Large intestine (tissue), 3 donors: ENCODE measurements at regions not wholly inside any gene's neighbourhood (a gene's known extent, or its start where the extent isn't known, plus 50 kb on each side); places are given as distances from the start of the nearest gene placed in this dataset.

Experiments used
- DNase-seq, 2 donors: peaks; one replicate each; pipeline versions ENCODE4 v3.0.0 to v3.0.0-alpha.2; 2013
- H3K27ac ChIP-seq: one replicate; pipeline ENCODE4 v1.5.1; 2013; ENCODE audit warnings: low read length
- H3K27me3 ChIP-seq: 2 replicates; pipeline ENCODE4 v1.6.1; 2013; ENCODE audit warnings: low read length; ENCODE audit not compliant: control insufficient read depth, insufficient read depth
- H3K36me3 ChIP-seq: 2 replicates; pipeline ENCODE4 v1.6.1; 2013; ENCODE audit warnings: low read length; ENCODE audit not compliant: control insufficient read depth, insufficient read depth
- H3K4me1 ChIP-seq: one replicate; pipeline ENCODE4 v1.6.1; 2013; ENCODE audit warnings: low read length; ENCODE audit not compliant: control insufficient read depth, insufficient read depth
- H3K4me3 ChIP-seq: one replicate; pipeline ENCODE4 v1.5.1; 2013; ENCODE audit warnings: low read length
- H3K9me3 ChIP-seq: one replicate; pipeline ENCODE4 v1.6.1; 2013; ENCODE audit warnings: mild to moderate bottlenecking, low read depth, low read length, moderate library complexity; ENCODE audit not compliant: control insufficient read depth
- WGBS: methylation state at CpG from one replicate; pipeline ENCODE4 v1.1.5; 2013; ENCODE audit warnings: low lambda C conversion rate; ENCODE audit not compliant: insufficient coverage; 5-methylcytosine and 5-hydroxymethylcytosine counted together

DNA sequence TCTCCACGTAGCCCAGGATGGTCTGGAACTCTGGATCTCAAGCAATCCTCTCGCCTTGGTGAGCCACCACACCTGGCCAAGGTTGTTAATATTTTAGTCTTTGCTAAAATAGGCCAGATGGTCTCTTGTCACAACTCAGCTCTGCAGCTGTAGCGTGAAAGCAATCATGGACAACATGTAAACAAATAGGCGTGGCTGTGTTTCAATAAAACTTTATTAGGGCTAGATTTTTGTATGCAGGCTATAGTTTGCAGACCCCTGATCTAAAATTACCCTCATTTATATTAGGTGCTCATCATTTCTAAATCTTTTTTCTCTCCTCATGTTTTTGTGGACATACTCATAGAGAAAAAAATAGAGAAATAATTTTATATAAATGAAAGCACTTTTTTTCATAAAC, 72.1 kb upstream of the SLC28A3 start:
- Histone ChIP-seq H3K27me3 (no peaks in the 10 kb centered on the region), H3K9me3 (peaks cover 8% of the 10 kb centered on the region), H3K27ac (no peak overlapping the region), H3K36me3 (no peaks in the 10 kb centered on the region), H3K4me1 (no peaks in the 10 kb centered on the region), H3K4me3 (no peak overlapping the region)
- WGBS: no CpG with 5 or more reads among the region's 4 CpGs
- no peak for DNase-seq

DNA sequence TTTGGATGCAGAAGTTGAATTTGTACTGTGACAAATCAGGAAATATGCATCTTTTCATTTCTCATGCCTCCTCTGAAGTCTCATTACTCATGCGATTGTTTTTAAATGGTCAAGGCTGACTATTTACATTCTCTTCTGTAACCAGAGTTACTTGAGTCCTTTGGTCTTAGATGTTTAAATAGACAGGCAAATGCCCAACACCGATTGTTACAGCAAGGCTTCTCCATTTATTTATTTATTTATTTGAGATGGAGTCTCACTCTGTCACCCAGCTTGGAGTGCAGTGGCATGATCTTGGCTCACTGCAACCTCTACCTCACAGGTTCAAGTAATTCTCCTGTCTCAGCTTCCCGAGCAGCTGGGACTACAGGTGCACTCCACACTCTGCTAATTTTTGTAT, 72.7 kb upstream of the SLC28A3 start:
- H3K36me3 ChIP-seq: no peaks in the 10 kb centered on the region
- DNase-seq: no peak
- H3K27ac ChIP-seq: no peak overlapping the region
- no peaks in the 10 kb centered on the region for H3K27me3 ChIP-seq
- H3K9me3 ChIP-seq: peaks cover 5% of the 10 kb centered on the region
- no peaks in the 10 kb centered on the region for H3K4me1 ChIP-seq
- H3K4me3 ChIP-seq: no peak overlapping the region
- no CpG with 5 or more reads among the region's 3 CpGs for whole genome bisulfite sequencing

DNA sequence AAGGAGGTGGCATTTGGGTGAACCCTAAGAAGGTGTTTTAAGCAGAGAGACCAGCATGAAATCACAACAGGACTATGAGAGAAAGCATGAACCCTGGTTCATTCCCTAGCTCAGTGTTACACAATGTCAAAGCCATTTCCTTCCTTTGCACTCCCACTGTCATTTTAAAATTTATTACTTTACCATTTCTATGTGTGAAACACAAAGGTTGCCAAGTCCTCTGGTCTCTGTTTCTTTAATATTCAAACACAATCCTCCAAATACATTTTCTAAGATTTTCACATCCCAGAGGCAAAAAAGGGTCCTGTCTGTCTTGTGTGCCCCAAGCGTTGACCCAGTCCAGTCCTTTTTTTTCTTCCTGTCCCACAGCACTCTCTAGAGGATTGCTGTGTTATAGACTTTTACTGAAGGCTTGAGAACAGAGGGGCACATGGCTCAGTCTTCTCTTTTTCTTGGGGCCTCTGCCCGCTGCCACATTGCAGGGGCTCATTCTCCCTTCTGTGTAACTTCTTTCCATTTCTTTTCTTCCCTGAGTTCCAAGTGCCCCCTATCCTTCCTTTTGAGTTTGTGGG, 78.6 kb upstream of the SLC28A3 start:
- H3K27me3 ChIP-seq: no peaks in the 10 kb centered on the region

DNA sequence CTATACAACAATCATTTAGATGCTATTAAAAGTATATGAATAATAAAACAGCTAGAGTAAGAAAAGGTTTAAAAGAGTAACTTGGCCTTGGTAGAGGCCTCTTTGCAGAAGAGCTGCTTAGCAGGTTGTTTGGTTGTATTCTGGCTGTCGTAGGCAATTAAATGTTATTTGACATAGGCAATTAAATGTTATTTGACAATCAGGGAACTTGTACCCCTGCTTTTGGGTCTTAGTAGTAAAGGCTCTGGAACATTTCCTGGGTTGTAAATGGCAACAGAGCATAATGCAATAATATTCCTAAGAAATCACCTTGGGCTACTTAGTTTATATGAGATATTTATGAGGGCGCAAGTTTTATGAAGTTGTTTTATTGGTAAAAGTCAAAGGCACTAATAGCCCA, 84.4 kb upstream of the SLC28A3 start:
- H3K27ac ChIP-seq: no peak overlapping the region
- DNase-seq: no peak
- H3K27me3 ChIP-seq: no peaks in the 10 kb centered on the region
- H3K9me3 ChIP-seq: no peaks in the 10 kb centered on the region
- no peaks in the 10 kb centered on the region for H3K4me1 ChIP-seq
- no peak overlapping the region for H3K4me3 ChIP-seq
- WGBS: no CpG with 5 or more reads among the region's 2 CpGs
- H3K36me3 ChIP-seq: no peaks in the 10 kb centered on the region

More for the DNA sequence above, 78.6 kb upstream of the SLC28A3 start:
- Histone ChIP-seq H3K4me3 (no peak overlapping the region), H3K9me3 (no peaks in the 10 kb centered on the region), H3K4me1 (no peaks in the 10 kb centered on the region), H3K36me3 (no peaks in the 10 kb centered on the region), H3K27ac (no peak overlapping the region)
- WGBS: 21% methylated on average over 2 of the region's 2 CpGs
- no peak for DNase-seq

DNA sequence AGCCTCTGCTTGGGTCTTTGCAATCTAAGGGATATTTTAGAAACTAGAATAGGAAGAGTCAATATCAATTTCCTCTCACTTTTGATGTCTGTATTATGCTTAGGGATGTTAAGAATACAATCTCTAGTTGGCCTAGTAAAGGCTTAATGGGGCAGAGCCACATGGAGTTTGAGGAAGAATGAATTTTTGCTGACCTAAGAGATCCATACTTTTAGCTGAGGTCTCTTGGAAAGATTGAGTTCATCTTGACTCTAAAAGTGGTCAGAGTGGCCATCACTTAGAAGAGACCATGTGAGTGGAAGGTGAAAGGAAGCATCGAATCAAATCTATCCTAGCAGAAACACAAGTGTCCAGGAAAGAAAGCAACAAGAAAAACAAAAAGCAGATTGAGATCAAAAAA, 92.2 kb upstream of the SLC28A3 start:
- H3K36me3 ChIP-seq: no peaks in the 10 kb centered on the region
- H3K4me3 ChIP-seq: no peak overlapping the region
- no peaks in the 10 kb centered on the region for H3K27me3 ChIP-seq
- H3K9me3 ChIP-seq: no peaks in the 10 kb centered on the region
- DNase-seq: no peak
- WGBS: no CpG with 5 or more reads among the region's 1 CpG
- no peaks in the 10 kb centered on the region for H3K4me1 ChIP-seq
- no peak overlapping the region for H3K27ac ChIP-seq

DNA sequence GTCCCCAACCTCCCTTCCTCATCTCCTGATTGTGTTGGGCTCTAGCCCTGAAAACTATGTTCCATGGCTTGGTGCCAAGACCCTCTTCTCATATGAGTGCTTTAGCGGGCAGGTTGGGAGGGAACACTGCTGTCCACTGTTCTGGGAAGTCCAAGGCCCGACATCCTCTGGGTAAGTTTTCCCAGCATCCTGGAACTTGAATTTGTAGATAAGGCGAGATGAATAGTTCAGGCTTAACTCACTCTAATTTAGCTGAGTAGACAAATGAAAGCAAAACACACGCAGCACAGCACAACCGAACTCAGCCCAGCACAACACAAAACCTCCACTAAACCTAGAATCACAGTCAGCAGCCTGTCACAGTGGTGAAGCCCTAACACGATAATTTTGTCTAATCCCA, 95.3 kb upstream of the SLC28A3 start:
- Histone ChIP-seq H3K4me3 (no peak overlapping the region), H3K27ac (no peak overlapping the region), H3K9me3 (no peaks in the 10 kb centered on the region), H3K4me1 (no peaks in the 10 kb centered on the region), H3K27me3 (no peaks in the 10 kb centered on the region), H3K36me3 (no peaks in the 10 kb centered on the region)
- WGBS: no CpG with 5 or more reads among the region's 6 CpGs
- no peak for DNase-seq

DNA sequence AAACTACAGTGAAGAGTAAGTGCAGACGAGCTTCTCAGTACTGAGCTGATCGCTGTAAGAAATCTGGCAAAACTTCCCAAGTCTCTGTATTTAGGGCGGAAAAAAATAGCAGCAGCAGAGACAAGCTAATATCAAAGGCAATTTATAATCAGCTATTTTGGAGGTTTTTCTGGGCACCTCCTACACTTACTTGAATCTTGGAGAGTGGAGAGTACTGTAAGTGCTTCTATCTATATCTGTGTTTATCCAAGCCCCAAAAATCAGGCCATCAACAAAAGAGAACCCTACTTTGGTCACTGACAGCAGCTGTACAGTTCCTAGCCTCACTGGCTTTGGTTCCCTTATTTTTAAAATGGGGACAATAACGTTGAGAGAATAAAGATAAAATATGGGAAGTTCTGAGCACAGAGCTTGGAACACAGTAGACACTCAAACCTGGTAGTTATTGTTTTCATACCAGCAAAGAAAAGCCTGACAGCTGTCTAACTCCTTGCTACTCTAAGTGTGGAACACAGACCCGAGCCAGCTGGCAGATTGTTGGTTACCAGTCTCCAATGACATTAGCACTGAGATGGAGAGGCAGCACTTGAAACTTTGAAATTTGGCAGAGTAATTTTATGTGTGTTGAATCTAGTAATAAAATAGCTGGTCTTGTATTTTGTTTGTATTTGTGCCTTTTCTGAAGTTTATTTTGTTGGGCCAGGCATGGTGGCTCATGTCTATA, 96.0 kb upstream of the SLC28A3 start:
- WGBS: 87% methylated on average over 3 of the region's 5 CpGs
- no peaks in the 10 kb centered on the region for H3K4me1 ChIP-seq
- no peaks in the 10 kb centered on the region for H3K36me3 ChIP-seq
- no peak for DNase-seq
- no peaks in the 10 kb centered on the region for H3K9me3 ChIP-seq
- H3K27me3 ChIP-seq: no peaks in the 10 kb centered on the region
- H3K4me3 ChIP-seq: no peak overlapping the region
- H3K27ac ChIP-seq: no peak overlapping the region

DNA sequence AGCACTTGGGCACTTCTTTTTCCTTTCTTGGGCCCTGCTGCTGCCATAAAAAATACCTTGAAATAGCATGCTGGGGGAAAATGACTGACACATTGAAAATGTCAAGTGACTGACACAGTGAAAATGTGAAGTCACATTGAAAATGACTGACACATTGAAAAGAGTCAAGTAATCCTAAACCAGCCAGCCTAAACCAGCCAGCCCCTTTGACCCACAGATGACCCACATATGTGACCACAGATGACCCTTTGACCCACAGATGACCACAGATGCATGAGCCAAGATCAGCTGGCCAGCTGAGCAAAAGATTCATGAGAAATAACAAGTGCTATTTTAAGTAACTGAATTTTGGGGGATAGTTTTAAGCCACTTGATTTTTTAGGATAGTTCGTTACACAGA, 97.8 kb upstream of the SLC28A3 start:
- Histone ChIP-seq H3K4me3 (no peak overlapping the region), H3K27me3 (no peaks in the 10 kb centered on the region), H3K9me3 (no peaks in the 10 kb centered on the region), H3K4me1 (no peaks in the 10 kb centered on the region), H3K36me3 (no peaks in the 10 kb centered on the region), H3K27ac (no peak overlapping the region)
- DNase-seq: no peak
- WGBS: no CpG with 5 or more reads among the region's 1 CpG

DNA sequence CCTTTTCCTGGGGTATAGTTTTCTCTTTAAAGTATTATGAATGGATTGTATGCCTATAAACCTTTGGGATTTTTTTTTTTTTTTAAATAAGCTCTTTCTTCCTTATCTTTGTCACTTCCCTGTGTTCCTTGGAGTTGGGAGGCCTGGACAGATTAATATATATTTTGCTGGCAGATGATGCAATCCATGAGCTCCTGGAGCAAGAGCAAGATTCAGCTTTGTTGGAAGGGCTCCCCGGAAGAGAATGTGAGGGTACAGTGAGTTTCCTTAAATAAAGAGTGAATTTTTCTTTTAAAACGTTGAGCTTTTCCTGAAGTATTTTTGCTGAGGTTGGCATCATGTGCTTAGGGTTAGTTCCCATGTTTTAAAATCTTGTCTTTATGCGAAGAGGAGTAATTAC, 98.7 kb upstream of the SLC28A3 start:
- no CpG with 5 or more reads among the region's 3 CpGs for WGBS
- Histone ChIP-seq H3K4me1 (no peaks in the 10 kb centered on the region), H3K27me3 (no peaks in the 10 kb centered on the region), H3K9me3 (no peaks in the 10 kb centered on the region), H3K27ac (no peak overlapping the region), H3K4me3 (no peak overlapping the region), H3K36me3 (no peaks in the 10 kb centered on the region)
- DNase-seq: no peak

DNA sequence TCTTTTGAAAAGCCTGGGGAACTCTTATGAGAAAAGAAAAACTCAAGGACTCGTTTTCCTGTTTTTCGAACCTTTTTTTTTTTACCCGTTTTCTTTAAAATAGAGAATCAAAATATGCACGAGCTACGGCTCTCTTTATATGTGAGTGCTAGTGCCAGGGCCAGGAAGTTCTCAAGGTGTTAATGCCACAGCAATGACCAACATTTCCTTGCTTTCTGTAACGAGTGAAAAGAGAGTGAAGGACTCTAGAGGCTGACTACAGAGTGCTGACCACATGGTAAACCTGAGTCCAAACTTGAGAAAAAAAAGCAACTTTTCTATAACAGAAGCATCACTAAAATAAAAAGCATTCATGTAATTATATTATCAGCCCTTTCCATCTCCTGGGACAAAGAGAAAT, 102.2 kb upstream of the SLC28A3 start:
- Histone ChIP-seq H3K36me3 (no peaks in the 10 kb centered on the region), H3K27me3 (peaks cover 2% of the 10 kb centered on the region), H3K9me3 (no peaks in the 10 kb centered on the region), H3K4me1 (no peaks in the 10 kb centered on the region), H3K4me3 (no peak overlapping the region), H3K27ac (no peak overlapping the region)
- 100% methylated on average over 1 of the region's 6 CpGs for WGBS
- DNase-seq: no peak

DNA sequence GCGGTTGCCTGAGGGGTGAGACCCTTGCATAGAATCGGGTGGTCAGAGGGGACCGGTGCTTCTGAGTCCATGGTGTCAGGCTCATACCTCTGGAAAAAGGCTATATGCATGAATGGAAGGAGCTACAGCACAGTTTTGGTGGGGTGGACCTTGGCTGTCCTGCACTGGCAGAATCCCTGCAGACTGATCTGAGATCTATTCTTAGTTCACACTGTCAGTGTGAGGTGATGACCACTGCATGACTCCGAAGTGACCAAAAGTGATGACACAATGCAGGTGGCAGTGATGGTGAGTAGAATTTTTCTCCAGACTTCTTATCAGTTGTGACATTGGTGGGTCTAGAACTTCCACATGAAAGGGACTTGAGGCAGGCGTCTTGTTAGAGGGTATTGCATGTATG, 105.2 kb upstream of the SLC28A3 start:
- WGBS: no CpG with 5 or more reads among the region's 5 CpGs
- Histone ChIP-seq H3K27me3 (peaks cover 2% of the 10 kb centered on the region), H3K9me3 (no peaks in the 10 kb centered on the region), H3K4me1 (no peaks in the 10 kb centered on the region), H3K4me3 (no peak overlapping the region), H3K36me3 (no peaks in the 10 kb centered on the region), H3K27ac (no peak overlapping the region)
- no peak for DNase-seq
